Uterus (tissue), 3 donors: ENCODE measurements at regions not wholly inside any gene's neighbourhood (a gene's known extent, or its start where the extent isn't known, plus 50 kb on each side); places are given as distances from the start of the nearest gene placed in this dataset.

Experiments used
- DNase-seq, 2 donors: peaks; one replicate each; pipeline ENCODE4 v3.0.0-alpha.2; 2019 to 2020
- H3K27ac ChIP-seq, 2 donors: fragments of 200-600 bp; sonication (generic); 1 replicate in 1 of 2; 2 replicates in 1 of 2; pipeline ENCODE4 v1.5.1; 2016 to 2018
- H3K27me3 ChIP-seq, 2 donors: fragments of 200-600 bp; sonication (generic); one replicate each; pipeline ENCODE4 v1.5.1; 2018 to 2019; ENCODE audit warnings: control low read depth in 1 of 2
- H3K36me3 ChIP-seq, 2 donors: fragments of 200-600 bp; sonication (generic); one replicate each; pipeline ENCODE4 v1.5.1; 2019; ENCODE audit warnings: control low read depth in 1 of 2
- H3K4me1 ChIP-seq, 2 donors: fragments of 200-600 bp; sonication (generic); one replicate each; pipeline ENCODE4 v1.5.1; 2018 to 2019; ENCODE audit warnings: control low read depth in 1 of 2
- H3K4me3 ChIP-seq, 2 donors: fragments of 200-600 bp; sonication (generic); 1 replicate in 1 of 2; 2 replicates in 1 of 2; pipeline ENCODE4 v1.5.1; 2018 to 2019; ENCODE audit warnings: mild to moderate bottlenecking in 1 of 2
- H3K9me3 ChIP-seq, 2 donors: fragments of 200-600 bp; sonication (generic); one replicate each; pipeline ENCODE4 v1.5.1; 2019; ENCODE audit warnings: control low read depth in 1 of 2
- CTCF ChIP-seq, 4 experiments: fragments of 200-600 bp in 2 of 4; fragments of 450-650 bp in 2 of 4; sonication (generic) in 2 of 4; IDR thresholded peaks; one replicate each; pipeline ENCODE4 v1.5.1; 2016 to 2019; ENCODE audit warnings: antibody characterized with exemption in 4 of 4, mild to moderate bottlenecking in 2 of 4, moderate library complexity in 1 of 4
- POLR2A ChIP-seq, 2 donors: fragments of 450-650 bp; IDR thresholded peaks; one replicate each; pipeline ENCODE4 v1.6.1; 2016; ENCODE audit warnings: antibody characterized with exemption in 2 of 2, mild to moderate bottlenecking in 1 of 2, moderate library complexity in 1 of 2
- intact Hi-C: fragments of 100-400 bp; cut with DNase I; formaldehyde crosslinking; loops from one replicate; pipeline ENCODE4 v1.15.1; 2023; ENCODE audit warnings: low total_unique reads
- donor health status: DM: yes; HTN: yes; CAD: no.

DNA sequence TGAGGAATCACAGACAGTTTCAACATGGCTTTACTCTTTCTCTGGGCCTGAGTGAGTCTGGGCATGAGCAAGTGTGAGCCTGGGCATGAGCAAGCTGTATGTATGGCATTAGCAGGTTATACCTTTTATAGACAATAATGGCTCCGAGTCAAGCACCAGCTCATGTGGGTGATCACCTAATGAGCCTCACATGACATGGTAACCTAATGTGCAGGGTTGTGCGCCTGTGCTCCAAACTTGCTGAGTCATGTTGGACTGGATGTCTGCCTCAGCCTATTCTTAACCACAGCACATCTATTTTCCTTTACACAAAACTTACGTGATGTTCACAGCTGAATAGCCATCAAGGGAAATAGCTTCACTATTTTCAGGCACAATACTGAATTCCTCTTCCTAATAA lies 236.2 kb upstream of the NRIP1 start:
- intact Hi-C loops: no loop called here
- no peak overlapping the region for H3K27ac ChIP-seq
- no peaks in the 10 kb centered on the region for H3K27me3 ChIP-seq
- no peak overlapping the region for H3K4me3 ChIP-seq
- no peaks in the 10 kb centered on the region for H3K36me3 ChIP-seq
- H3K9me3 ChIP-seq: no peaks in the 10 kb centered on the region
- H3K4me1 ChIP-seq: no peaks in the 10 kb centered on the region
- TF ChIP-seq CTCF (IDR thresholded peaks at IDR 0.05) (no peak), POLR2A (IDR thresholded peaks at IDR 0.05) (no peak)
- no peak for DNase-seq

GRCh38 chr21:15301736-15302135 lies 236.9 kb upstream of the NRIP1 start:
- intact Hi-C loops: no loop called here
- no peaks in the 10 kb centered on the region for H3K36me3 ChIP-seq
- no peak overlapping the region for H3K4me3 ChIP-seq
- H3K27ac ChIP-seq: no peak overlapping the region
- no peaks in the 10 kb centered on the region for H3K9me3 ChIP-seq
- no peaks in the 10 kb centered on the region for H3K27me3 ChIP-seq
- no peaks in the 10 kb centered on the region for H3K4me1 ChIP-seq
- TF ChIP-seq POLR2A (IDR thresholded peaks at IDR 0.05) (no peak), CTCF (IDR thresholded peaks at IDR 0.05) (no peak)
- DNase-seq: no peak

GRCh38 chr21:15306271-15306670 lies 241.5 kb upstream of the NRIP1 start:
- intact Hi-C loops: no loop called here
- Histone ChIP-seq H3K4me3 (no peak overlapping the region), H3K36me3 (no peaks in the 10 kb centered on the region), H3K9me3 (no peaks in the 10 kb centered on the region), H3K27ac (no peak overlapping the region), H3K27me3 (no peaks in the 10 kb centered on the region), H3K4me1 (no peaks in the 10 kb centered on the region)
- no peak for DNase-seq
- TF ChIP-seq POLR2A (IDR thresholded peaks at IDR 0.05) (no peak), CTCF (IDR thresholded peaks at IDR 0.05) (no peak)

GRCh38 chr21:15308333-15308732 lies 243.5 kb upstream of the NRIP1 start:
- no peaks in the 10 kb centered on the region for H3K36me3 ChIP-seq
- no peaks in the 10 kb centered on the region for H3K4me1 ChIP-seq
- intact Hi-C loops: no loop called here
- no peak overlapping the region for H3K27ac ChIP-seq
- H3K27me3 ChIP-seq: no peaks in the 10 kb centered on the region
- no peak for TF ChIP-seq CTCF (IDR thresholded peaks at IDR 0.05)
- no peak overlapping the region for H3K4me3 ChIP-seq
- no peaks in the 10 kb centered on the region for H3K9me3 ChIP-seq
- no peak for DNase-seq

- H3K36me3 ChIP-seq: no peaks in the 10 kb centered on the region
- H3K4me3 ChIP-seq: no peak overlapping the region
- H3K9me3 ChIP-seq: no peaks in the 10 kb centered on the region
- no peaks in the 10 kb centered on the region for H3K27me3 ChIP-seq
- H3K4me1 ChIP-seq: no peaks in the 10 kb centered on the region
- no peak for DNase-seq
- TF ChIP-seq POLR2A (IDR thresholded peaks at IDR 0.05) (no peak), CTCF (IDR thresholded peaks at IDR 0.05) (no peak)
- intact Hi-C loops: no loop called here
- H3K27ac ChIP-seq: no peak overlapping the region
These were observed 244.3 kb upstream of the NRIP1 start for GRCh38 chr21:15309022-15309590.
